ENCODE measurements at regions not wholly inside any gene's neighbourhood (a gene's known extent, or its start where the extent isn't known, plus 50 kb on each side); places are given as distances from the start of the nearest gene placed in this dataset.
"Not testable (repeated sequence)": the region's sequence is repeated elsewhere in the genome, so short reads cannot be mapped to it uniquely, and the experiment has no call there.

DNA sequence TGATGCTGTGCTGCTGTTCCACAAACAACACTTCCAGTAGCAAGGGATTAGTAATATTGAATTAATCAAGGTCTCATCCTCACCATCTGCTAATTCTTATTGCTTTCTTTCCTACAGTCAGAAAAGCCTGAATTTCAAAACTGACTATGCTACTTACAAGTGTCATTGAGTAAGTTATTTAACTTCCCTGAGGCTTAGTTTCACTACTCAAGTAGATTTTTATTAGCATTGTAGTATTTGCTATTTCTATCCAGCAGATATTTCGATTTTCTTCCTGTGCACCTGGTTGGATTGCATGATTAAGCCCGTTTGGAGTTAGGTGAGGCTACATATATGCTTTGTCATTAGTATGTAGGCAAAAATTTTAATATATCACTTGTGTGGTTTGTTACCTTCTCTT, 591.5 kb downstream of the TRHDE start:
- no peak for DNase-seq (ENCODE audit: low read depth)

DNA sequence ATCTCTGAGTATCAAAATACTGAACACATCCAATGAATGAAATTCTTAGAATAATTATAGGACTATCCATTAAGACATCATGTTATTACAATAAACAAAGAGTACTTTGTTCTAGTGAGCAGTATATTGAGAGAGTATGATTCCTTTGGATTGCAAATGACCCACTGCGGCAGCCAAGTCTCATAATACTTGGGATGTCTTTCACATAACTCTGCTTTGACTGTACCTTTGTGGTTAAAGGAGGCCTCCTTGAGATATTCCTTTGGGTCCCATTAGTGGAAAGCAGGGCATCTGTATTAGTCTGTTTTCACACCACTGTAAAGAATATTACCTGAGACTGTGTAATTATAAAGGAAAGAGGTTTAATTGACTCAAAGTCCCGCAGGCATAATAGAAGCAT, 593.8 kb downstream of the TRHDE start:
- DNase-seq (ENCODE audit: low read depth) = no peak

DNA sequence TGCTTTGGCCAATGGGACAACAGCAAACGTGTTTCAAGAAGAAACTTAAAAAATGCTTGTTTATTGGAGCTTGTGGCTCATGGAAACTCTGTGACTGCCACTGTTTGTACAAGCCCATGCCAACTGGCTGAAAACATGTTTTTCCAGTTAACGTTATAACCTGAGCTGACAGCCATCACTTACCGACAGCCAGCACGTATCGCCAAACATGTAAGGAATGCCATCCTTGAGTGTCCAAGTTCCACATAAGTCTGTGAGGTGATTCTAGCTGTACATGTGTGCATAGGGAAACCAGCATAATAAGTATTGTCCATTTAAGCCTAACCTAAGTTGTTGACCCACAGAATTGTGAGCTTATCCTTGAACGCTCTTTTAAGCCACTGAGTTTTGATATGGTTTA, 596.9 kb downstream of the TRHDE start:
- DNase-seq (ENCODE audit: low read depth) = no peak

DNA sequence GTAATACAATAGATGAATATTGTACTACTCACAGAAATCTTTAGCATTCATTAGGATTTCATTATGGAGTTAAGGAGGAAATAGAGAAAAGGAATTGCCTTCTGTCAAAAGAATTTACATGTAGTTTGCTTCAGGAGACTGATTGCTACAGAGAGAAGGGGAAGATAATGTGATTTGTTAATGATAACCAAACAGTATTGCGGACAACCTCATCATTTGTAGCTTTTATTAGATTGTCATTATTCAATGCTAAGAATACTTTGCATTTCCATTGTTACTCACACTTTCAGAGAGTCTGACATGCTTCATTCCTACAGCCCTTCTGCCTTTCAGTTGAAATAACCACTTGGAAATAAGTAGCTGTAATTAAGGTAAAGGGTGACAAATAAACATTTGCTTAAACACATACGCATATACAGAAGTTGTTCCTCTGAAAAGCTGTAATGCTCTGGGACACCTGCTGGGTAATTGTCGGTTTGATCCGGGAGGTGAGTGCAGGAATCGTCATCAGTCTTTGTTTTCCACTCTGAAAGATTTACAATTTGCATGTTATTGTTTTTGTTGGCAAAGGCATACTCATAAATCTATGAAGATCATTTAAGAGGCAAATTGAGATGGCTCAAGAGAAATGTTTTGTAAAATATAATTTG, 600.2 kb downstream of the TRHDE start:
- no peak for DNase-seq (ENCODE audit: low read depth)

DNA sequence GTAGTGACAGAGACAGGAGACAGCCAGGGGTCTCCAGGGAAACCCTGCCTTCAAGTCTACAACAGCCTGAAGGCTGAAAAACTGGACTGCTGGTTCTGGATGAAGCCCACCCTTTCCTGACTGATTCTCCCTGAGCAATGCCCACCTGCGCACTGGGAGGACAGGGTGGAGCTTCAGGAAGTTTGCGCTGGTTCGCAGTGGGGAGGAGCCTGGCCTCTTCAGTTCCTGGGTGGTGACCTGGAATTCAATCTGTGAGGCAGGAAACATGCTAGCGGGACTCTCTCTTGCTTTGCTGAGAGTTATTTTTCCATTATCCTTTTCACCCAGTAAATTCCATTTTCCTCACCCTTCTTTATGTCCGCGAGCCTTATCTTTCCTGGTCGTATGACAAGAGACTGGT, 600.8 kb downstream of the TRHDE start:
- no peak for DNase-seq (ENCODE audit: low read depth)

DNA sequence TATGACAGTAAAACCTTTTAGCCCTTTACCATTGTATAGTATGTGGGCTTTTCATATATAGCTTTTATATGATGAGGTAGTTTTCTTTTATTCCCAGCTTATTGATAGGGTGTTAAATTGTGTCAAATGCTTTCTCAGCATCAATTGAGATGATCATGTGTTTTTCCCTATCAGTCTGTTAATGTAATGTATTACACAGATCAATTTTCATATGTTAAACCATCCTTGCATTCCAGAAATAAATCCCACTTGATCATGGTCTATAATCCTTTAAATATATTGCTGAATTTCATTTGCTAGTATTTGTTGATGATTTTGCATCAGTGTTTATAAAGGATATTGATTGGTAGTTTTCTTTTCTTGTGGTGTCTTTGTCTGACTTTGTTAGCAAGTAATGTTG, 603.9 kb downstream of the TRHDE start:
- no peak for DNase-seq (ENCODE audit: low read depth)

GRCh38 chr12:72888693-72889092, 616.5 kb downstream of the TRHDE start:
- no peak for DNase-seq (ENCODE audit: low read depth)

GRCh38 chr12:72889791-72890190, 617.6 kb downstream of the TRHDE start:
- no peak for DNase-seq (ENCODE audit: low read depth)

- no peak for DNase-seq (ENCODE audit: low read depth)
Measured at GRCh38 chr12:72901685-72902084, 629.5 kb downstream of the TRHDE start.

DNA sequence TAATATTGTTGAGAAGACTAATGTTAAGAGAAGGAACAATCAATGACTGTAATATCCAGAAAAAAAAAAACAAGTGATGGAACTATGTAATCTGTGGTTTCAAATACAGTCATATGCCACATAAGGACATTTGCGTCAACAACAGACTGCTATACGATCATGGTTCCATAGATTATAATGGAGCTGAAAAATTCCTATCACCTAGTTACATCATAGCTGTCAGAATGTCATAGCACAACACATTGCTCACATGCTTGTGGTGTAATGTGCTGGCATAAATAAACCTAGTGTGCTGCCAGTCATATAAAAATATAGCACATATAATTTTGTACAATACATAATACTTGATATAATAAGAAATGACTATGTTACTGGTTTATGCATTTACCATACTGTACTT, 653.5 kb downstream of the TRHDE start:
- DNase-seq (ENCODE audit: low read depth) = no peak

- not testable (repeated sequence) for DNase-seq (ENCODE audit: low read depth)
Measured at GRCh38 chr12:72931838-72932237, 659.7 kb downstream of the TRHDE start.

DNA sequence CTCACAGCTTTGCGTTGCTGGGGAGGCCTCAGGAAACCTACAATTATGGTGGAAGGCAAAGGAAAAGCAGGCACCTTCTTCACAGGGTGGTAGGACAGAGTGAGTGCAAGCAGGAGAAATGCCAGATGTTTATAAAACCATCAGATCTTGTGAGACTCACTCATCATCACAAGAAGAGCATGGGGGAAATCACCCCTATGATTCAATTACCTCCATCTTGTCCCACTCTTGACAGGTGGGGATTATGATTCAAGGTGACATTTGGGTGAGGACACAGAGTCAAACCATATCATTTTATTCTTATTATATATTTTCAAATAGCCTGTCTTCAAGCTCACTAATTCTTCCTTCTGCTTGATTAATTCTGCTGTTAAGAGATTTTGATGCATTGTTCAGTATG, 665.3 kb downstream of the TRHDE start:
- no peak for DNase-seq (ENCODE audit: low read depth)

GRCh38 chr12:72957454-72957853, 685.3 kb downstream of the TRHDE start:
- DNase-seq (ENCODE audit: low read depth) = no peak

DNA sequence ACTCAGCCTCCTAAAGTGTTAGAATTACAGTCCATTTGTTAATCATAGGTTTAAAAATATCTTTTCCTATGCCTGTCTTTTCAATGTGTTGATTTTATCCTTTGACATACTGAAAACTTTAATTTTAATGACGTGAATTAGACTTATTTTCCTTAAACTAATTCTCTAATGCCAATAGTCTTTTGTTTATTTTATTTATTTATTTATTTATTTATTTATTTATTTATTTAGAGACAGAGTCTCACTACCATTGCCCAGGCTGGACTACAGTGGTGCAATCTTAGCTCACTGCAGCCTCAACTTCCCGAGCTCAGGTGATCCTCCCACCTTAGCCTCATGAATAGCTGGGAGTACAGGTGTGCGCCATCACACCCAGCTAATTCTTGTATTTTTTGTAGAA, 694.5 kb downstream of the TRHDE start:
- DNase-seq (ENCODE audit: low read depth) = no peak

- DNase-seq (ENCODE audit: low read depth) = no peak
Measured at GRCh38 chr12:72974954-72975555, 702.9 kb downstream of the TRHDE start.

GRCh38 chr12:72978999-72979398, 706.8 kb downstream of the TRHDE start:
- no peak for DNase-seq (ENCODE audit: low read depth)

- DNase-seq (ENCODE audit: low read depth) = no peak
Measured at GRCh38 chr12:72982356-72982755, 710.2 kb downstream of the TRHDE start.

- DNase-seq (ENCODE audit: low read depth) = no peak
Measured at GRCh38 chr12:72986963-72987362, 714.8 kb downstream of the TRHDE start.

- DNase-seq (ENCODE audit: low read depth) = no peak
Measured at GRCh38 chr12:72989458-72989947, 717.3 kb downstream of the TRHDE start.

- DNase-seq (ENCODE audit: low read depth) = not testable (repeated sequence)
Measured at GRCh38 chr12:72995029-72995428, 722.9 kb downstream of the TRHDE start.

GRCh38 chr12:72995616-72996015, 723.4 kb downstream of the TRHDE start:
- DNase-seq (ENCODE audit: low read depth) = no peak

GRCh38 chr12:73001806-73002205, 729.6 kb downstream of the TRHDE start:
- not testable (repeated sequence) for DNase-seq (ENCODE audit: low read depth)

- DNase-seq (ENCODE audit: low read depth) = not testable (repeated sequence)
Measured at GRCh38 chr12:73002504-73002903, 730.3 kb downstream of the TRHDE start.

All from EH (cell line).